ENCODE measurements at regions not wholly inside any gene's neighbourhood (a gene's known extent, or its start where the extent isn't known, plus 50 kb on each side); places are given as distances from the start of the nearest gene placed in this dataset.

DNA sequence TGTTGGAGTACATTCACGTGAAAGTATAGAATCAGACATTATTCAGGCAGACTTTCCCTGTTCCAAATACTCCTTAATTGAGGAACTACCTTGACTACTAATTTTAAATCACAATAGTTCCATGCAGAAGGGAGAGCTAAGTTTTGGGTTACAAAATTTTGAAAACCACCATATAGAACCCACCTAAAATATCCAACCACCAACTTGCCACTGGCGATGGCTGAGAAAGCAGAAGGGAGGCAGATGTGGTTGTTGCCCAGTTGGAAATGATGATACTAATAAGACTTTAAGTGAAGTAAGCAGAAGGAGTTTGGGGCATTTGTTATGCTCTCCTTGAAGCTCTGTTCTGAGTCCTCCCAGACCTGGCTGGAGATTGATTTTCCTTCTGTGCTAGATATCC lies 190.7 kb downstream of the HLX start:
- DNase-seq (ENCODE audit: low spot score): no peak

DNA sequence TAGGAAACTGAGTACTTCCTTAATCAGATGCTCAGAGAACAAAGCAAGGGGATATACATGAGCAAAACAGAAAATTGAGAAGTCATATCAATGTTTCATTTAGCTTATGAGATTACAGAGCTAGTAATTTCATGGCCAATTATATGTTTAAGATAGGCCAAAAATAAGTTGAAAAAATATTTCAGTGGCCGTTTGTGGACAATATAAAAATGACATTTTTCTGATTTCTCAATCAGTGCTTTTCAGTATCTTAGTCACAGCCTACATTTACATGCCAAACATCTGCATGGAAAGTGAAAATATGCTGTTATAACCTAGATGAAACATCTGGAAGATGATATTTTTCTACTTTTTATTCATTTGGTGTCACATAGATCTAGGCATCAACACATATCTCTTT lies 192.5 kb downstream of the HLX start:
- no peak for DNase-seq (ENCODE audit: low spot score)

DNA sequence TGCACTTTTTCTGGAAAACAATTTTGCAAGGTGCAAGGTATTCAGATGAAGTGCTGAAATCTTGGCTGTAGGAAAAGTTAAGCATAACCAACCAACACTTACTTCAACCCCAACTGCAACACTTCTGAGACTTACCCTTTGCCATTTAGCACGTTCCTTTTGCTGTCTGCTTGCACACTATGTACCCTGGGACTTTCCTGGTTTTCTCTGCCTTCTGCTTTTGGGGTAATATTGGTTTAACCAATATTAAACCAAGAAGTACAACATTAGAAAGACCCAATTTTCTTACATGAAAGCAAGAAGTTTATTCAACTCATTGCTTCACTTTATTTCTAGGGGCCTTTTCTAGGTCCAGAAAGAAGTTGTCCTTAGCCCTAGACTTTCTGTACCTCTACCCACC lies 193.0 kb downstream of the HLX start:
- no peak for DNase-seq (ENCODE audit: low spot score)

- no peak for DNase-seq (ENCODE audit: low spot score)
These were observed 195.1 kb downstream of the HLX start for GRCh38 chr1:221074332-221074731.

GRCh38 chr1:221075911-221076310 lies 196.7 kb downstream of the HLX start:
- no peak for DNase-seq (ENCODE audit: low spot score)

DNA sequence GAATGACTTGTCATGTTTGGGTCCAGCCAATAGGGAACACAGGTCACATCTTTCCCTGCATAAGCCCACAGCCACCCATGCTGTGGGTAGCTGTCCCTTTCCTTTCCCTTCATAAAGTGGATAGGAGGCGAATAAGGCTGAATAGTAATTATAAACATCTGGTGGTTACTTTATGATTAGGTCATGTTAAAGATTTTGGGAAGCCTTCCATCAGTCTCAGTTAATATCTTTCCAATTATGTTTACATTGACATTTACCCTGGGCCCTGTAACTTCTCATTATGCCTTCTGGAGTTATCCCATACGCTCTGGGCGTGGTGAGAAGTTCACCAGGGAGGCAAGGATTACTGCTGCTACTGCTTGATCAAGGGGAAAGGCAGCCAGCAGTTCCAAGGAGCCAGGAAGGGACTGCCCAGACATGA lies 197.2 kb downstream of the HLX start:
- DNase-seq (ENCODE audit: low spot score): no peak

GRCh38 chr1:221078260-221078965 lies 199.2 kb downstream of the HLX start:
- DNase-seq (ENCODE audit: low spot score): no peak

DNA sequence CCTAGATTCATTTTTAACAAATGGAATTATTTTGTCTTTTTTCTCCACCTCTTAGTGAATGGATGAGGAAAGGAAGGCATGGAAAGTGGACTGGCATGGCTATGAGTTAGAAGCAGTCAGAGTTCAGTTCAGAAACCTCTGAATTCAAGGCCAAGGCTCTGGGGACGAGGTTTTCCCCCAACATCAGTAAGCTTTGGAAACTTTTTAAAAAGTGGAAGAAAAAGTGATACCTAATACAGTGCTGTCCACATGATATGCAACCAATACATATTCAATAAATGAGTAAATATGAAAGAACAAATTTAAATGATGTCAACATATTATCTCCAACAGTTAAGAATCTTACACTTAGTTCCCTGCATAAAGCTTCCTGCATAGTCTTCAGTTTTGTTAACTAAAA lies 204.7 kb downstream of the HLX start:
- no peak for DNase-seq (ENCODE audit: low spot score)

DNA sequence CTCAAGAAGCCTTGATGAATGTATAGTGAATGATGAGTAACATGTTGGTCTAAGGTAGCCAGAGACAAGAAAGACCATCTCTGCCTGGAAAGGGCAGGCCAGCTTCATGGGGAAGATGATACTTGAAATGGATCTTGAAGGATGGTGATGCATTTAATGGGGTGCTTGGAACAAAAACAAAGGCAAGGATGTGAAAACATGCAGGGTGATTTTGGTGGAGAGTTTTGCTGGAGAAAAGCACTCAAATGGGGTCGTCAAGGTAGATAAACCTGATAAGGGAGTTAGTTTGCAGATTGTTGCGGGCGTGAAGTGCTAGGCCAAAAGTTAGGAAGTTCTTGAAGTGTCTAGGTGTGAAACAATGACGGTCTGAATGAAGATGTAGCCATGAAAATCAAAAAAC lies 205.4 kb downstream of the HLX start:
- no peak for DNase-seq (ENCODE audit: low spot score)

- DNase-seq (ENCODE audit: low spot score): no peak
These were observed 206.6 kb downstream of the HLX start for GRCh38 chr1:221085701-221086375.

DNA sequence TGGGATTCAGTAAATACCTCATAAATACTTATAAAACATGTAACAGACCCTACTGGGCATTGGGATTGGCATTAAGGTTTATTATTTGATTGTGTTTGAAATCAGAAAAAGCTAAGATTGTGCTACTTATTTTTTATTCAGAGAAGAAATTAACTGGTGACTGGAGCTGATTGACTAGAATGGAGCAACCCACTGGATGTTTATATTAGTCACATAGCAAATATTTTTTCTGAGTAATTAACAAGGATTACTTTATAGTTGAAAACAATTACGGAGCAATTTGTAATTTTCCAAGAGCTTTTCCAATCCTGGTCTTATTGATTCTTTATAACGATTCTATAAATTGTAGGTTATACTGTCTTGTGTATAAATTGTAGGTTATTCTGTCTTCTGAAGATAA lies 208.7 kb downstream of the HLX start:
- no peak for DNase-seq (ENCODE audit: low spot score)

DNA sequence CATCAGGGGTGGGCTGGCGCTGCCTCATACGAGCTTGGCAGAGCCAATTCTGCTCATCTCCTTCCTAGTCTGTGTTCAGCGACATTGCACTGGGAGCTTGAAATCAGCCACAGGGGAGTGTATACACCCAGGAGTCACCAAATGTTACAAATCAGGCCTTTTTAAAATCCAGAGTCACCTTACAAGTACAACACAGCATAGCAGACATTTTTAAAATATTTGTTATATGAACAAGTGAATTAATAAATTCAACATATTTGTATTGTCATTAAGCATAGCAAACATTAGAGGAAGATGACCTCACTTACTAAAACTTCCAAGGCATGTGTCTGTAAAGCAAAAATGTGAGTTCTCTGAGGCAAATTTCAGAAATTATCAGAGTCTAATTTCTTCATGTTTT lies 210.0 kb downstream of the HLX start:
- no peak for DNase-seq (ENCODE audit: low spot score)

DNA sequence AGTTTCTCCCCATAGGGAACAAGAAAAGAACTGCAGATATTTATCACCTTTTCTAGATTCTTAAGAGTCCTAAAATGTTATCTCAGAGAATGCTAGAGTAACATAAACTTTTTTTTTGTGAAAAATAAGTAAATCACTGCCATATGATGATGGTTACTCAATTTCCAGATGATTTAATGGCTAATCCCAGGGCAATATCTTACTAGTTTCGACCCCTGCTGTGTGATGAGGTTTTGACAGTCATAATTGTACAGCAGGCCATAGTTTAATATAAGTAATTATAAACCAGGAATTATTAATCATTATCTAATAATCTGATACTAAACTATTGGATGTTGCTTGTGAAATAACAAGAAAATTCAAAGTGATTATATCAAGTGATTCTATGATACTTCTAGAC lies 210.6 kb downstream of the HLX start:
- DNase-seq (ENCODE audit: low spot score): no peak

- DNase-seq (ENCODE audit: low spot score): no peak
These were observed 214.9 kb downstream of the HLX start for GRCh38 chr1:221093903-221094791.

GRCh38 chr1:221097479-221098281 lies 218.4 kb downstream of the HLX start:
- DNase-seq (ENCODE audit: low spot score): no peak

- no peak for DNase-seq (ENCODE audit: low spot score)
These were observed 219.5 kb downstream of the HLX start for GRCh38 chr1:221098471-221099405.

DNA sequence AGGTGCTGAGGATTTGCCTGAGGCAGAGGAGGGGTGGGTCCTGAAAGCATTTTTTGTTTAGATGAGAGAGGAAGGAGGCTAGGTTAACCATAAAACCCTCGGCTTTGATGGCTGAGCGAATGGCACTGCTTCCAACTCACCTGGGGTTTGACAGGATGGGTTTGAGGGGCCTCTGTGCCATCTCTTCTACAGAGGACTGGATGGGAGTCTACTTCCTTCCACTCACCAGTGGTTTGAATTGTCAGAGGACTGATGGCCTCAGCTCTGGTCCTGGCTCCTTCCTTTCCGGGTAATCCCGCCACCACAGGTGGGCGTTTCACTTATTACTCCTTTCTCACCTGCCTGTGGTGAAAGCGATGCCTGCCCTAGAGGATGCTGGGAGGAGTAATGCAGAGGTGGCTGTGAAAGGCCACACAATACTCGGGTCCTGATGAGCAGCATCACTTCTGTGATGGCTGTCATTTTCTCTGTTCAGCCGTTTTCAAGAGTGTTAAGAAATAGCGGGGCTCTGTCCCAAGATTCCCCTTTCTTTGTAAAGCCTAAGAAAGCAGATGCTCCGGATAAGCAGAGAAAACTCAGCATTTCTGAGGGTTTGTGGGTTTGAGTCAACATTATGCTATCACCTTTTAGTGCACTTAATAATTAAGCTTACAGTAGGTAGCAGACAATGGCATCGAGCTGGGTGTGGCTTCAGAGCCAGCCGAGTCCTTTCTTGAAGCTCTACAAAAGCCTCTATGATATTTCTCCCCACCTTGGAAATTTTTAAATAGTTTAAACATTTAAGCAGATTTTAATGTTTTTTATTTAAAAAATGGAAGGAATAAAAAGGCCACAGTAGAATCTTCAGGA lies 220.7 kb downstream of the HLX start:
- no peak for DNase-seq (ENCODE audit: low spot score)

DNA sequence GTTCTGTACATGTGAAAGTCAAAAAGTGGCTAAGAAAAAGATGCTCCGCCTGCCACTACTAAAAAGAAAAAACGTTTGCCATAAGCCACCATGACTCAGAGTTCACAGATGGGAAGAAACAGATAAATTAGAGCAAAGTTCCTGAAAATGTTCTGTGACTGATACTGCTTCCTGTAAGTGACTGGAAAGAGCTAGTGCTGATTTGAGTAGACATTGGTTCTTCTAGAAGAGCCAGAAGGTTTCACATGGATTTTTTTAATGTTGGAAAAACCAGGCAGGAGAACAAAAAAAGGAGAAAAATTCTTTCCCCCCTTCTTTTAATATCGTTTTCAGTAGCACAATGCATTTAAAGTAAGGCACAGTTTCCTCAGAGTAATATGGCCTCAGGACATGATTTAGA lies 221.4 kb downstream of the HLX start:
- no peak for DNase-seq (ENCODE audit: low spot score)

- DNase-seq (ENCODE audit: low spot score): no peak
These were observed 222.8 kb downstream of the HLX start for GRCh38 chr1:221101807-221102605.

Data from globus pallidus (tissue), 1 donor.